GM18870 (cell line): ENCODE measurements at regions not wholly inside any gene's neighbourhood (a gene's known extent, or its start where the extent isn't known, plus 50 kb on each side); places are given as distances from the start of the nearest gene placed in this dataset.

Experiments
- ATAC-seq: cut with Tn5 transposase; IDR thresholded peaks from one replicate; pipeline ENCODE4 v1.9.1; 2021; ENCODE audit warnings: moderate library complexity; ENCODE audit not compliant: unreplicated experiment

DNA sequence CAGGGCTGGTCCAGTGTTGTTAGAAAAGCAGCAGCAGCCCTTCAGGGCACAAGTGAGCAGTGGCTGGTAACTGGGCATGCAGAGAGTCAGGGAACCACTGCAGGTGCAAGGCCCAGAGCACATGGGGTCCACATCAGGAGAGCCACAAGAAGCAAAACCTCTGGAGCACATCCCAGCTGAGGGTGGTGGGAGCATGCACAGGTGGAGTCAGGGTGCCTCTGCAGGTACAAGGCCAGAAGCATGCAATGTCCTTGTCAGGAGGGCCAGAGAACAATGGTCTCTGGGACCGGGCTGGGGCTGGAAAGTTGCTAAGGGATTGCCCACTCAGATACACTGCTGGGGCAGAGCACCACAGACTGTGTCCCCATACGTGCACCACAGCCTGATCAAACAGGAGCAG is 226.1 kb upstream of the UBE2E2 start:
- ATAC-seq: no peak

DNA sequence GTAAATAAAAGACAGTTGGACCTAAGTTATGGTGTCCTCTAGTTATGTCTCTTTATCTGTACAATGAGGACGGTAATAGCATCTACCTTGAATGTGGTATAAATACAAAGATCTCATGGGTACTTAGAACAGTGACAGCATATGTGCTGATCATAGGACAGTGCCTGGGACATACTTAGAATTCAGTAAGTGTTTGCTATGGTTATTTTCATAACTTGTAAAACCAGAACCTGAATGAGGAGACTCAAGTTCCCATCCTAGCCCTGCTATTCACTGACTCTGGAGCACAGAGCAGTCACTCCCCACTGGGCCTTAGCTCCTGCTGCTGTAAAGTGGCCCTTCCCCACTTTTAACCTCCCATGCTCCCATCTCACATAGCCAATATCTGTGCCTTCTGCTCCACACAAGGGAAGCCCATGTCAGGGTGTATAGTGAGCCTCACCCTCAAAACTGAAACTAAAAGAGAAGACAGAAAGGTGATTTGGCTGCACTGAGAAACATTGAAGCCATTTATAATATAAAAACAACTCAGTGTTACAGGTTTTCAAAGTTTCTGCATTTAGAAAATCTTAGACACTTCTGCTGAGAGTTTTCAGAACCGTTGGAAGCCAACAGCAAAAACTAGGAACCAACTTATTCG is 225.4 kb upstream of the UBE2E2 start:
- ATAC-seq: peak; percentile 81

DNA sequence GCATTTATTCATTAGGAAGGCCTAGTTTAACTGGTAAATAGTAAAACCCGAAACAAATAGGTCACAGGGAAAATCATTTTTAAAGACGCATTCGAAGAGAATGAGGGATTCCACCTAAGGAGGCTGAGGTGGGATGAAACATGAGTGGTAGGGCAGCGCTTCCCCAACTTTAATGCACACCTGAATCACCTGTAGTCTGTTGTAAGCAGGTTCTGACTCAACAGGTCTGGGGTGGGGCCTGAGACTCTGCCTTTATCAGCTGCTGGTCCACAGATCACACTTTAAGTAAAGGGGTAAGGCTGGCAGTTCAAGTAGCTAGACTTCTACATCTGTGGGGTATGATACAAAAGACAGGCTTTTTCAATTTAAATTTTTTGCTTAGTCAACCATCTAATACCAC is 223.5 kb upstream of the UBE2E2 start:
- ATAC-seq: no peak

DNA sequence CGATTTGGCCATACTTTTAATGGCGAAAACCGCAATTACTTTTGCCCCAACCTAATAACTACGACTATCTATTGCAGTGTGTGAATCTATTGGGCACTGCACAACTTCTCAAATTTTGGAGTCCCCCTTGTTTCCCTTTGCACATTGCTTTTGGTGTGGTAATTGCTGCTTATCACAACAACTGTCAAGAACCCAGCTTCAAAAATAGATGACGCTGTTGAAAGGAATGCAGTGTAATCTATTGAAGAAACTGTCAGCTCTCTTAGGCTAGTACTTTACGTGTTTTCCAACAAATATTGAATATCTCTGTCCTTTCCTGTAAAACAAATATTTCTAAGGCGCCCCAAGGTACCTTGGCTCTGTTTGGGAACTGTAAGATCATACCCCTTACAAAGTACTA is 222.8 kb upstream of the UBE2E2 start:
- ATAC-seq: no peak

DNA sequence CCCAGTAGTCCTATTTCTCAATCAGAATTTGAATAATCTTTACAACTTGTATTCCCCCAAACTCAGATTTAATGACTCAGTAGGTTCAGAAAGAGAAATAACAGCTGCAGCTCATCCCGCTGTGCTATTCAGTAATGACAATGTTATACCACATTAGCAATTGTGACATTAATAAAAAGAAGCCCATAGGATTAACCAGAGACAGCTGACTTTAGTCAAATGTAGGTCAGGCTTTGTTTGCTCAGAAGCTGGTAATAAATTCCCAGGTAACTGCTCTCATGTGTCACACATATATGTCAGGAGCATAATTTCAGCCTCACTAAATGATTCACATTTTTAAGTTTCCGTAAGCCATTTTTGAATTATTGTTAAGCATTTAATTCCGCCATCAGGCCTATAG is 222.0 kb upstream of the UBE2E2 start:
- ATAC-seq: no peak

DNA sequence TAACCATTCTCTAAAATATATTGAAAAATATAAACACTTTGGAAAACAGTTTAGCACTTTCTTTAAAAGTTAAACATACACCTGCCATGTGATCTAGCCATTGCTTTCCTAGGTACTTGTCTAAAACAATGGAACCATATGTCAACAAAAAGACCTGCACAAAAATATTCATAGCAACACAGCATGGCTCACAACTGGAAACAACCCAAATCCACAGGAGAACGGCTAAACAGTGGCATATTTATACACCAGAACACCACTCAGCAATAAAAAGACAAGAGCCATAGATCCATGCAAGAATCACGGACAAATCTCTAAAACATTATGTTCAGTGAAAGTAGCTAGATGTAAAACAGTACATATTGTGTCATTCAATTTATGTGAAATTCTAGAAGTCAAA is 221.3 kb upstream of the UBE2E2 start:
- no peak for ATAC-seq

DNA sequence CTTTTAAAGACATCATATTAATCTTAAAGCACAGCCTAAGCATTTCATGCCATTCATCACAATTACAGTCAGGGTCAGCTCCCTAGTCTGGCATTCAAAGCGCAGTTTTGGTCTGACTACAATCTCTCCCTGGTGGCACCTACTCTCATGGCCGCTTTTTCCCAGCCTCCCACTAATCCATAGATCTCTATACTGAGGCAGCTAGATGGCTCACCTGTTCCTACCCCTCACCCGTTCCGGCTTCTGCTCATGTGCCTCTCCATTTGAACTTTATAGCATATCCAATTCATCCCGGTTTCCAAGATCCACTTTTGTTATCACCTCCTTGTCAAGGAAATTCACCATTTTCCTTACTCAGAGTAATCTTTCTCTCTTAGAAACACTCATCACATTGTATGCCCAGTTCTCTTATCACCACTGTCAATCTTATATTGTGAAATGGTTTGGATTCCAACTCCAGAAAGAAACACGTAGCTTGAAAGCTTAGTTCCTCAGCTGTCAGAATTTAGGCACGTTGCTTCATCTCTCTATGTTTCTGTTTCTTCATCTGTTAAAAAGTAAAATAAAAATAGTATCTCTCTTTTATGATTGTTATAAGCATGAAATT is 220.0 kb upstream of the UBE2E2 start:
- no peak for ATAC-seq

DNA sequence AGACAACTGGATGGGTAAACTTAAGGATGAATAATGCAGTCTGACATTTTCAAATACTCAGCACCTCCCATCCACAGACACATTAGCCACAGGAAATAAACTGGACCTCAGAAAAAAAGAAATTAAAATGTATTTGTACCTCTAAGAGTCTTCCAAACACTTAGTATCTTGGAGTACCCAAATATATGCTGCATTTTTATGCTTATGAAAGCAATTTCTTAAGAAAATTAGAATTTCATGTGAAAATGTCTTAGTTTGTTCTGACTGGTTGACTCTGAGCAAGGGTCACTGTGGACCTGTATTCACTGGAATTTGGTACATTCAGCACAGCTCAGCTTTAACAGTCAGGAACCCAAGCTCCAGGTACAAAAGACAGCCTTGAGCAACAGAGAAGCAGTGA is 216.2 kb upstream of the UBE2E2 start:
- ATAC-seq: no peak

DNA sequence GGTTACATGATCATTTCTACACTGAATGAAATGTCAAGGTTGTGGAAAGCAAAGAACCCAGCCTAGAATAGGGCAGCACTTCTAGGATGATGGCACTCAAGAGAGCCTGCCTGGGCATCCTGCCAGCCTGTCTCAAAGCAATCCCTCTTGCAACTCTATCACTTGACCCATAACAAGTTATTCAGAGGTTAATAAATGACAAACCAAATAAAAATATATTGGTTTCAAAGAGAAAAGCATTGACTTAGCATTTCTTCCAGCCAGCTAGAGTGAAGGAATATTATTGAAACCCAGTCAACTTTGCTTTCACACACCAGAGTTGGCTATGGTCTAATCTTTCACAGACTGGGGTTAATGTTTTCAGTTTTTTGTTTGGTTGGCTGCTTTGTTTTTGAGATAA is 214.6 kb upstream of the UBE2E2 start:
- no peak for ATAC-seq

DNA sequence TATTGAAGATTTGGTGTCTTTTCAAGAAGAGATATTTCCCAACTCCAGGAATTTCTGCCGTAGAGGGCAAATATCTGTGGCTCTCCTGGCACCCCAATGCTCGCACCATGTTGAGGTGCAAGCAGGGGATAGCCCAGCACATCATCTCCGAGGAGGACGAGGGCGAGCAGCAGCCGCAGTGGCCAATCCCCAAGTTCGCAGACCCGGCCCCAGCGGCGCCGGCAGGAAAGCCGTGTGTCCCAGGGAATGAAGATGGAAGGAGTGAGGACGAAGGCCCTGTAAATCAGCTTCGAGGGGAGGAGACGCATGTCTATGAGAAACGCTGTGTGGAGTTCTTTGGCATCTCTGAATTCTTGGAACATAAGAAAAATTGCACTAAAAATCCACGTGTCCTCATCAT is 213.4 kb upstream of the UBE2E2 start:
- ATAC-seq: no peak

DNA sequence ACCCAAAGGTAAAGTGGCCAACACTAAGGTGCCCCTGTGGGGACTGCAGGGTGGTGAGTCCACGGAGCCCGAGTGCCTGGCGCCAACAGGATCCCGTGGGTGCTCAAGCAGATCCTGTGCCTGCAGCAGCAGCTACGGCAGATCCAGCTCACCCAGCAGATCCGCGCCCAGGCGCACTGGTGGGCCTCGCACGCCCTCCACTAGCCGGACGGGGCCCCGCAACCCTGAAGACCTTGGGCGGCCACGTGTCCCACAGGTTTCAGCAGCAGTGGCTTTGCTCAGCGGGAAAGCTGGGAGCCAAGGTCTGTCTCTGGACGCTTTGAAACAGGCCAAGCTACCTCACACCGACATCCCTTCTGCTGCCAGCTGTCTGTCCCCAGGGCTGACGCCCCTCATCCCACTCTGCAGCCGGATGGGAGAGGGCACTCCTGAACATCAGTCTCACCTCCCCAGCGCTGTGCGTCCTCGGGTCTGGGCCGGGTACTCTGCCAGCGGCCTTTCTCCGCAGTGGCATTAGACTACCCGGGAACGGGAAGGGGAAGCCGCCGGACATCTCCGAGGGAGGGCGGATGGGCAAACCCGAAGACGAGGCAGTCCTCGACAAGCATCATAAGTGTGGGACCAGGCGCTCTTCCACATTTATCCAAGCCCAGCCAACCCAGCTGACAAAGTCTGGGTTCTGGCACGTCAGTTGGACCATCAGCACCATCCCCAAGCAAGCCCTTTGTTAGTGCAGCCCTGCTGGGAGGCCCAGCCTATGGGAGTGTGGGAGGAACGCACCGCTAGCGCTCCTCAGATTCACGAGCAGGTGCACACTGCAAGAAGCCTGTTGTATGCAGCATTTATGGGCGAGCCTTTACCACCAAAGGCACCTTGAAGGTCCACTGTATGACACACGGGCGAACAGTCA is 212.6 kb upstream of the UBE2E2 start:
- no peak for ATAC-seq

DNA sequence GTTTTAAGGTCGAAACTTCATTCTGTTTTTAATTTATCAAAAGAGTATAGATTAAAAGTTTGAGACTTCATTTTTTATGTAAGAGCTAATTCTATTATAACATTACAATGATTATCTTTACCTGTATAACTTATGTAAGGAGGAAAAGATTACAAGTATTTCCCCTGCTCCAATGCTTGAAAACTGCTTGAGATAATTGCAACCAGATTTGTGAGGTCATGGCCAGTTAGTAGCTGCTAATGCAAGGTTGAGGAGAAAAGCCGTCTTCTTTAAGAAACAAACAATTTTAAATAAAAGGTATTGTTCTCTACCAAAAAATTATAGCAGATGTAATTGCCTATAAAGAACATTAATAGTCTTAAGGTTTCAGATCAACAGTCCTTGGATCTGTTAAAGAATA is 208.3 kb upstream of the UBE2E2 start:
- no peak for ATAC-seq

DNA sequence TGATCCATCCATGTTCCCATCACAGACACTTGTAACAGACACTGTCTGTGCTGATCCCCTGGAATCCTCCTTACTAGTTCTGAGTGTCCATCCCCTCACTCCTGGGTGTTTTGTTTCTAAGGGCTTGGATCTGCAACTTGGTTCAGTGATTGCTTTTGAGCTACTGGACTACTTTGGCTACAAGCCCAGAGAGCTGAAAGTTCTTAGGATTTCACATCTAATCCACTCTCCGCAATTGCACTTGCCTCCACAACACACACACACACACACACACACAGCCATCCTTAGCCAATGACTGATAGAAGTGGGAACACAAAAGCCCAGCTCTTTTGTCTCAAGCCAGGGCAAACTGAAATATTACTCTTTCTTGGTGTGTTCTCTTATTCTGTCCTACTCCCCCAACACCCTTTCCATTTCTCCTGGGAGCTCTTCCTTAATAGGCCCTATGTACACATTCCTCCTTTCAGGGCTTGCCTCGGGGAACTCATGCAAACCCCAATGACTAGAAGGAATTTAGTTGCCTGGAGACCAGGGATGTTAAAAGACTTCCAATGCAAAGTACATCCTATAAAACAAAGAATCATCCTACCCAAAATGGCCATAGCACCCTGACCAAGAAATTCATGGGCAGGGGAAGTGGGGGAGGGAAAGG is 206.1 kb upstream of the UBE2E2 start:
- no peak for ATAC-seq

DNA sequence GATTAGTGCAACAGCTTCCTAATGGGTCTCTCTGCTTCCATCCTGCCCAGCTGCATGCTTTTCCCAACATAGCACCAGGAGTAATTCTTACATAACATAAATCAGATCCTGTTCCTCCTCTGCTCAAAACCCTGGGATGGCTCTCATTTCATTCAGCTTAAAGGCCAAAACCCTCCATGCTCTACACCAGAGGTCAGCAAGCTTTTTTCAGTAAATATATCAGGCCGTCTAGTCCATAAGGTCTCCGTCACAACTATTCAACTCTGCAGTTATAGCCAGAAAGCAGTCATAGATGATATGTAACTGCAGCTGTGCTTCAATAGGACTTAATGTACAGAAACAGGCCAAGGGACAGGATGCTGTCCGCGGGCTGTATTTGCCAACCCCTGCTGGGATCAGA is 202.8 kb upstream of the UBE2E2 start:
- ATAC-seq: no peak

DNA sequence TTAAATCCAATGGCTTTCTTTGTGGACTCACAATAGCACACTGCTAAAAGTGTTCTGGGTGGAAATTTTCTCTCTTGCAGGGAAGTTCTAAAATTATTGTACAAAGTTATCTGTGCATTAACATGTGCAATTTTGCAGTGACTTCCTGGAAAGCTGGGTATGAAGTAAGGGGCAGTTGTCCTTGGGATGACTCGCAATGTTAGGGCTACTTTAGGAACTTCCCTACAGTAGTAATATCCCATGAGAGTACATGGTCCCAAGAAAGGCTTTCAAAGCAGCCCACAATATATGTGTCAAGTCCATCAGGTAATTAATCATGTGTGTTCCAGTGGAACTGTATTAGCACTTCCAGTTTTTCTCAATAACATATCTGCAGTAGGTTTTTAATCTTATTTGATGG is 201.0 kb upstream of the UBE2E2 start:
- ATAC-seq: no peak

DNA sequence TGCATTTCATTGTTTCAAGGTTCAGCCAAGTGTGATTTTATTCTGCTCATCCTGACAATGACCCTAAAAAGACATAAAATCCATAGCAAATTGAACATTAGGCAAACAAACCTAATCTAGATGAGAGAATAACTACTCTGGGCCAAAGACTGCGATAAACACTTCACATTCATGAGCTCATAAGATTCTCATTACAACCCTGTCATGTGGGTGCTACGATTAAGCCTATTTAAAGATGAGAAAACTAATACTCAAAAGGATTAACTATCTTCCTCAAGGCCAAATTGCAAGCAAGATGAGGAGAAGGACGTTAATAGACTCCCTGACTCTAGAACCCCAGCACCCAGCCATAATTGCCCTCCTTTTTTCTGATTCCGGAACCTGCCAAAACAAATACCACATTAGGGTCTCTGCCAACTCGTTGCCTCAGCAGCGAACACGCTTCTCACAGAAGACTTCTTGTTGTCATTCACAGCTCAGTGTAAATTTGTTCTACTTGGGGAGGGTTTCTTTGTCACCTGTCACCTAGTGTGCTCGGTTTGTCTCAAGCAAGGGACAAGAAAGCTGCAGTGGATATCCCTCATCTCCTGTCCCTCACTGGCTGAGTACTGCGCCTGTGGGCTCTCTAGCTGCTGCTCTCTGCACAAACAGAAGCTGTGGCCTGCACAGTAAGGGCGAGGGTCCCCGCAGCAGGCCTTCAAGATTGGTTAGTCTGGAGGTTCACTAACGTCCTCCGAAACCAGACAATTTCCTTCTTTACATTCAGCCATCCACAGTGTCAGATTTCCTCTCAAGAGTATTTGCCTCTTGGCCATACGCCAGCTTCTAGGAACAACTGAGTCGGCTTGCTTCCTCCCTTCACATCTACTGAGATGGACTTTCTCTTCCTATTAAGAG is 200.0 kb upstream of the UBE2E2 start:
- ATAC-seq: no peak

DNA sequence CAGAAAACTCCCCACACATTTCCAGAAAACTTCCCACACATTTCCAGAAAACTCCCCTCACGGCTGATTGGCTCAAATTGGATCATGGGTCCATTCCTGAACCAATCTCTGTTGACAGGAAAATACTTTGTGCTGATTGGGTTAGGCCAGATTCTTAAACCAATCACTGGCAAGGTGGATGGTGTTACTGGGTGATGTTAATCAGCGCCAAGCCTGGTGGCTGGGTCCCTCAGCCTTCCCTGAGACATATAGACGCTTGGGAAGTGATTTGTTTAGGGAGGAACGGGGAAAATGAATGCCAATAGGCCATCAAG is 199.4 kb upstream of the UBE2E2 start:
- ATAC-seq: no peak

DNA sequence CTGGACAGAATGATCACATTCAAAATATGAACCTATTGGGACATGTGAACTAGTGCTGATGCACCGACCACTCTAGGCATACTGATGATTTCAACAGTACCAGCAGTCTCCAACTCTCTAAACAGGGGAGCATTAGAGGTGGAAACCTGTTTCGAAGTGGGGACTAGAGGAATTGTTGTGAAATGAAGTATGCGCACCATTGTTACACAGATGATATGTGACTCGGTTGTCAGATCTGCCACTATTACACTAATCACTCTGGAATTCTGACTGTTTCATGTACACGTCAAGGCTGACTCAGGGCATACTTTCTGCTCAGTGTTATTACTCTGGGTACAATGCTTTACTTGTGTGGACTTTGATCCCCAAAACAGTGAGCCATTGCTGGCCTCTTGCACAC is 198.2 kb upstream of the UBE2E2 start:
- no peak for ATAC-seq

DNA sequence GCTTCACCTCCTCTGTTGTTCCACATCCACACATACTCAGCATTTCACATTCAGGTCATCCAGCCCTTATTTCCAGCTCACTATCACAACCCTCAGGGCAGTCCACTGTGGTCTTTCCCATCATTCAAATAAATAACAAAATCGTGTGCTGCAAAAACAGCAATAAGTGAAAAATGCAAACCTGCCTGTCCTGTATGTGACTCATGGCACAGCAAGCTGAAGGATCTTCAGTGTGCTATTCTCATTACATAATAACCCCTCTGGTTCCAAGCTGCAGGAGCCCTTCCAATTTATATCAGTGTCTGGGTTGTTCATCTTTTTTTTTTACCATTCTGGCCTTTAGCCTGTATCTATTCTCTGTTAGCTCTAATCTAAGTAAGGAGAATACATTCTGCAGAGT is 185.3 kb upstream of the UBE2E2 start:
- no peak for ATAC-seq

DNA sequence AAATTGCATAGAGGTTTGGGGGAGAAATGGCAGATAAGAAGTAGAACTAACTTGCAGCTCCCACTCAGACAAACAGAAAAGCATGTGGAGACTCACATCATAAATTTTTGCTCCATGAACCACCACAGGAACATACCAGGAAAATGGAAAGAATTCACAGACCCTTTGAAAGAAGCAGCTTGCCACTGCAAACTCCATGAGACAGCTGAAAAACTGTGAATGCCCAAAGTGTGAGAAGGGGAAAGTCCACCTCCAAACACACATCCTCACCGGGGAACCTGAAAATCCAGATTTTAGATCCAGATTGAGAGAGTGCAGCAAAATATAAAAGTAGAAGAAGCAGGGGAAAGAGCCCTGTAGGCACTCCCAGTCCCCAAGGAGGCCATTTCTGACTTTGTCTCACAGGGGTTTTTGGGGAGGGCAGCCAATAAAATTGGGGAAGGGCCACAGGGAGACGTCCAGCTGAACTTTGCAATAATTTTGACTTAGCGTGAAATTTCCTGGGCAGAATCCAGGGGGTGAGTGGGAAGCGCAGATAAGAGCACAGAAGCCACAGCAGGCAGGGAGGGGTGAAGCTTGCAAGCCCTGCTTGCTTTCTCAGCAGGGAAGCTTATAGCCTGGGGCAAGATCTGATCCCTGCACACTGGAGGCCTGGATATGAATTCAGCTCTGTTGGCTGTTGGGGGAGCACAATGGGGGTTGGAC is 183.4 kb upstream of the UBE2E2 start:
- ATAC-seq: no peak
